GM12875 (cell line): ENCODE measurements at regions not wholly inside any gene's neighbourhood (a gene's known extent, or its start where the extent isn't known, plus 50 kb on each side); places are given as distances from the start of the nearest gene placed in this dataset.
"Not testable (repeated sequence)": the region's sequence is repeated elsewhere in the genome, so short reads cannot be mapped to it uniquely, and the experiment has no call there.

Experiments
- H3K4me3 ChIP-seq: one replicate; pipeline ENCODE4 v1.5.1; 2011; ENCODE audit warnings: low read depth, low read length, control low read depth
- CTCF ChIP-seq: IDR thresholded peaks from 2 replicates; pipeline ENCODE4 v1.5.1; 2011; ENCODE audit warnings: low read depth, mild to moderate bottlenecking, control low read depth, inconsistent platforms, low read length, moderate library complexity, borderline replicate concordance; ENCODE audit not compliant: insufficient read depth

- no peak for TF ChIP-seq CTCF
- H3K4me3 ChIP-seq: no peak overlapping the region
These were observed 96.2 kb downstream of the TTLL2 start for GRCh38 chr6:167420858-167421766.

- not testable (repeated sequence) for H3K4me3 ChIP-seq
These were observed 97.1 kb downstream of the TTLL2 start for GRCh38 chr6:167421944-167422343.

- H3K4me3 ChIP-seq: no peak overlapping the region
- no peak for TF ChIP-seq CTCF
These were observed 98.0 kb downstream of the TTLL2 start for GRCh38 chr6:167422934-167423333.

GRCh38 chr6:167424060-167424673 is 99.3 kb downstream of the TTLL2 start:
- H3K4me3 ChIP-seq: no peak overlapping the region
- TF ChIP-seq CTCF: no peak

GRCh38 chr6:167424700-167425099 is 99.8 kb downstream of the TTLL2 start:
- TF ChIP-seq CTCF: no peak
- no peak overlapping the region for H3K4me3 ChIP-seq

GRCh38 chr6:167426084-167426483 is 101.2 kb downstream of the TTLL2 start:
- no peak for TF ChIP-seq CTCF
- no peak overlapping the region for H3K4me3 ChIP-seq

GRCh38 chr6:167426651-167427050 is 101.8 kb downstream of the TTLL2 start:
- TF ChIP-seq CTCF: no peak
- H3K4me3 ChIP-seq: no peak overlapping the region
